ENCODE measurements at regions not wholly inside any gene's neighbourhood (a gene's known extent, or its start where the extent isn't known, plus 50 kb on each side); places are given as distances from the start of the nearest gene placed in this dataset.

DNA sequence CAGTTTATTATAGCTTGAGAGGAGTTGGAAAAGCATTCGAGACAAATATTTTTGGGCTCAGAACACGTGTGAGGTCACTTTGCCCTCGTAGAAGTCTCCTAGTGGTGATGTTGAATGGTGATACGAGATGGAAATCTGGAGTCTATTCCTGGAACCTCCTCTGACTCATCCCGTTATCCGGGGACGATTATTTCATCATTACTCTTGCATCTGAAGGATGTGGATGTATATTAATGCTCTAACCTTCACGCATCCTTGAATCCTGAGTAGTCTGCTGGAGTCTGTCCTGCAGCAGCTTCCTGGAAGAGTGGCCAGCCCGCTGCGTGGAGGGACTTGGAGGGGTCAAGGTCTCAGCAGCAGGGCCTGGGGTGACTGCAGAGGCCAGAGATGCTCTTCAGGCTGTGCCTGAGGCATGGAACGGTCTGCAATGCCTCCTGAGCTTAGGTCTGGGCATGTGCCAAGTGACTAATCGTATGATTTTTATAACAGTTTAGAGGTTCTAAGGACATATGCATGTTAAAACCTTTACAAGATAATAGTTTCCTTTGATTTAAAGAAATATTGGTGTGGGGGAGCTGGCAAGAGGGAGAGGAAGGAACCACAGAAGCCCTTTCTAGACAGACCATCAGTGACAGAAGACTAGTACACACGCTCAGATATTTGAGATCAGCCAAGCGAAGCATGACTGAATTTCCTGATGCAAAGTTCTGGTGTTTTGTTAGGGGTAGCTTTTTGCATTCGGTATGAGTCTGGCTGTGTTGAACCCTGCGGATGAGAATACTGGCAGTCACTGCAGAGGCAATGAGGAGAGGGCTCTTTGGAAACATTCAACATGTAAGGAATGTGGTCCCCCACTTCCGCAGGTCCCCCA is 400.2 kb downstream of the QKI start:
- no peak for TF ChIP-seq POLR2A (IDR thresholded peaks at IDR 0.05)
- TF ChIP-seq, protein P1, sequence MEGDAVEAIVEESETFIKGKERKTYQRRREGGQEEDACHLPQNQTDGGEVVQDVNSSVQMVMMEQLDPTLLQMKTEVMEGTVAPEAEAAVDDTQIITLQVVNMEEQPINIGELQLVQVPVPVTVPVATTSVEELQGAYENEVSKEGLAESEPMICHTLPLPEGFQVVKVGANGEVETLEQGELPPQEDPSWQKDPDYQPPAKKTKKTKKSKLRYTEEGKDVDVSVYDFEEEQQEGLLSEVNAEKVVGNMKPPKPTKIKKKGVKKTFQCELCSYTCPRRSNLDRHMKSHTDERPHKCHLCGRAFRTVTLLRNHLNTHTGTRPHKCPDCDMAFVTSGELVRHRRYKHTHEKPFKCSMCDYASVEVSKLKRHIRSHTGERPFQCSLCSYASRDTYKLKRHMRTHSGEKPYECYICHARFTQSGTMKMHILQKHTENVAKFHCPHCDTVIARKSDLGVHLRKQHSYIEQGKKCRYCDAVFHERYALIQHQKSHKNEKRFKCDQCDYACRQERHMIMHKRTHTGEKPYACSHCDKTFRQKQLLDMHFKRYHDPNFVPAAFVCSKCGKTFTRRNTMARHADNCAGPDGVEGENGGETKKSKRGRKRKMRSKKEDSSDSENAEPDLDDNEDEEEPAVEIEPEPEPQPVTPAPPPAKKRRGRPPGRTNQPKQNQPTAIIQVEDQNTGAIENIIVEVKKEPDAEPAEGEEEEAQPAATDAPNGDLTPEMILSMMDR (IDR thresholded peaks at IDR 0.05), result no peak
